NCI-H128 (cell line): ENCODE measurements at regions not wholly inside any gene's neighbourhood (a gene's known extent, or its start where the extent isn't known, plus 50 kb on each side); places are given as distances from the start of the nearest gene placed in this dataset.

ENCODE experiments used
- DNase-seq: peaks from one replicate; lab custom pipeline; 2025; ENCODE audit not compliant: unreplicated experiment; lab: John Stamatoyannopoulos, UW

DNA sequence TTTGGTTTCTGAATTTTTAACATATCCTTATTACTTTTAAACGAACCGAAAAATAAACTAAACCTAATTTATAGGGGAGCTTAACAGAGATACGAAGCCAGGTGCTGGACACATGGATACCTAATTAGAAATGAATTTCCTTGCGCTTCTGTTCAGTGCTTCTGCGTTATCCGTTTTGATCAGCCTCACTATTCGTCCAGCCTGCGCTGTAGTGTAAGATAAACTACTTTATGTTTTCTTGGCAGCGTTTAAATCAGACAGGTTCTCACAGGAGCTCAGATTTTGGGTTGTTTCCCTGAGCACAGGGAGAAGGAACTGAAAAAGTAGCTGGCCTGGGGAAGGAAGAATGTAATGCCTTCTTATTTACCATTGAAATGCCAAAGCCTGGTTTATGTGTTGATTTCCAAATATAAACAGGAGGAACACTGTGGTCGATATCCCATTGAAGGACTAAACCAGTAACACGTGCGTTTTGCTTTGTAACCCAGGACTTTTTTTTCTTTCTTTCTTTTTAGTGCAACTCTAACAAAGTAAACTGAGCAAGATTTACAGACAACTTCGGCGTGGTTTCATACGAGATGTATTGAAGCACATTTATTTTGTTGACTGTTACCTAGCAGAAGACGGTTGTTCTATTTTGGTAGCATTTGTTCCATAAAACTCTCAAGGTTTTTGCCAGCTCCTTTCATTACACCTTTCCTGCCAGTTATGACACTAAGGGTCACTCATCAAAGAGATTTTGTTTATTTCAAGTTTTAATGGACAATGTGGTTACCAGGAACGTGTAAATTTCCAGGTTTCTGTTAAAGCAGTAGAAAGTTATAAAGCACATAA lies 214.8 kb upstream of the HEY2 start:
- no peak for DNase-seq

GRCh38 chr6:125537090-125537489 lies 212.3 kb upstream of the HEY2 start:
- no peak for DNase-seq

GRCh38 chr6:125539892-125540291 lies 209.5 kb upstream of the HEY2 start:
- no peak for DNase-seq

DNA sequence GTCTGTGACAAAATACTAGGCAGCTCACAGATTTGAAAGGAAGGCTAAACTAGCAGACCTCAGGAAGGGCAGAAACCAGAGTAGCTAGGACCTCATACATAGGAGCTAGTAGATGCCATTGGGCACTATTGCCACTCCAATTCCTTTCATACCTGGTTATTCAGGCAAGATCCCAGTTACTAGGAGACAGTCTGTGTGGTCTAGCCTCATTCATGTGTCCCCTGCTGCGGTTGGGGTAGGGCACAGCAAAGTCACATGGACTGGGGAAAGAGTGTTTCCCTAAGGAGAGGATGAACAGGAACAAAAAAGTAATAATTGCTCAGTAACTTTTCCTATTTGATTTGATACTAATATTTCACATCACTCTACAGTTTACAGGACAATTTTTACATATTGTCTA lies 204.6 kb upstream of the HEY2 start:
- DNase-seq, result no peak

DNA sequence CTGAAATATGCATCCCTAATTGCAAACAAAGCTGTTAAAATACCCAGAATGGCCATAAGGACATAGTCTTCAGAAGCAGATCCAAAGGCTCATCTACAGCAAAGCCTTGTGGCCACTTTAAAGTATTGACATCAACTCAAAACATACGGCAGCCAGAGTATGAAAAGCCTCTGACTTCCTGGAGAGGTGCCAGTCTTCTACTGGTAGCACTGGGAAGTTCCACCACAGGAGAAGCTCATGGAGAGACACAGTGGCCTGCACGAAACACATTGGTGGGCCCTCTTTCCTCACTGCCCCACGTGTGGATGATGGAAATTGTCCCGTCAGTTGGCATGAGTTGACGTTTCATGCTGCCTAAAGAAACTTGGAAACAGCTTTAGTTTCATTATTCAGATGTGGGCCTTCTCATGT lies 202.6 kb upstream of the HEY2 start:
- no peak for DNase-seq

- DNase-seq, result no peak
Measured at GRCh38 chr6:125547381-125547780, 202.1 kb upstream of the HEY2 start.

DNA sequence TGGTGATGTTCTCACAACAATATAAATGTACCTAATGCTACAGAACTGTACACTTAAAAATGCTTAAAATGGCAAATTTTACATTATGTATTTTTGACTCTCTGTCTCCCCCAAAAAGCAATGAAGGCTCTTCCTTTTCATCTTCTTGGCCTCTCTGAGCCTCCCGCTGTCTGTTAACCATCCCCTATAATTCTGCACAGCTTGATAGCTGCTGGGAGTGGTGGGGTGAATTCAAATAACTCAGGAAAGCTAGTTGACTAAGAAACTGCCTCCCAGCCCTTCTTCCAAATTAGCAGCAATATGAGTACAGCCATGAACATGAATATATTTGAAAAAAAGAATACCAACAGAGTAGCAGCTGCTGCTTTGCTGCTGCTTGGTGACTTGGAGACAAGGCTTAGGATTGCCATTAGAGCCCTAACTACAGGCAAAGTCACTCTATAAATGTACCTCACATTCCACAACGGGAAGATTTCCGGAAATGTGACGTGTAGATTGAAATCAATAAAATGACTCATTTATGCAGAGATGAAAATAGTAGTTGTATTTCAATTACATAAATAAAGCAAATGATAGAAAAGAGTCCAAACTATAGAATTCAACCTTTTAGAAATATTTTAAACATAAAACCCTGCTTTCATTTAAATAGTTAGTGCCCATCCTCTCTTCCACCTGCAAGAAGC lies 200.1 kb upstream of the HEY2 start:
- DNase-seq, result no peak

GRCh38 chr6:125550892-125551291 lies 198.5 kb upstream of the HEY2 start:
- no peak for DNase-seq

DNA sequence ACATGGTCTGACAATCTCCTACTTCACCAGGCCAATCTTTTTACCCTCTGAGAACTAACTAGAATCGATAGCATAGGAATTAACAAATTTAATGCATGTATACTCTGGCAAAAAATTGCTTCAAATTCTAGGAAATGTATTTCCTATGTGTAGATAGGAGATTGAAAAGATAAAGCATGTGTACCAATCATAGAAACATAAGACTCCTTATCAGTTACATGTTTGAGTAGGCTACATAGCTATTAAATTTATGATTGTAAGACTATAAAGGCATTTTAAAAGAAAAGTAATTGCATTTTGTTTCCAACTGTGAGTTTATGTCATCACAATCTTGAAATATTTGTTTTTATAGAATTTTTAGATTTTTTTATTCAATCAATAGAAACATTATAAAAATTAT lies 196.6 kb upstream of the HEY2 start:
- DNase-seq, result no peak

GRCh38 chr6:125554456-125554855 lies 195.0 kb upstream of the HEY2 start:
- DNase-seq, result no peak

DNA sequence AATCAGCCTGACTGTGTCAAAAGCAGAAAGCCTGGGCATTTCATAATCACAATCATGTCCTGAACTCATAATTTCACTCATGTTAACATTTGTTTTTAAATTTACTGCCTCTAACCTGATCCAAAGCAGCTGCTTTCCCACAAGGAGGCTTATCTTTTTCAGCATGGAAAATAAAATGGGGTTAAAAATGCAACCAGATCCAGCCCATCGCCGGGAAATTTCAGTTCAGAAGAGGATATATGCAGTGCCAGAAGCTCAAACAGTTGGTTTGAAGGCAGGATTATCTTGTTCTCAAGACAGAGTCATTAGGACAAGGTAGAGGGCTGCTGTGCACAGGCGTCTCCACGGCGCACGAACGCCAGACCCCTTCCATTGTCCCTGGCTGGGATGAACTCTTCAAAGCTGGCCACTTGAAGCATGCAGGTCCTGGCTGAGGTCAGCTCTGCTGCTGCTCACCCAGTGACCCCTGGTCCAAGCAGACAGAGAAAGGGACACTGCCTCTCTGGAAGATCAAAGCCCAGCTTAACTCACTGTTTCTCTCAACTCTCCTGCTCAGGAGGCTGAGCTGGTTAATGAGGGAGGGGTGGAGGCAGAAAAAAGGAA lies 191.1 kb upstream of the HEY2 start:
- no peak for DNase-seq

GRCh38 chr6:125558907-125559306 lies 190.5 kb upstream of the HEY2 start:
- DNase-seq, result no peak

GRCh38 chr6:125562156-125562555 lies 187.3 kb upstream of the HEY2 start:
- no peak for DNase-seq

DNA sequence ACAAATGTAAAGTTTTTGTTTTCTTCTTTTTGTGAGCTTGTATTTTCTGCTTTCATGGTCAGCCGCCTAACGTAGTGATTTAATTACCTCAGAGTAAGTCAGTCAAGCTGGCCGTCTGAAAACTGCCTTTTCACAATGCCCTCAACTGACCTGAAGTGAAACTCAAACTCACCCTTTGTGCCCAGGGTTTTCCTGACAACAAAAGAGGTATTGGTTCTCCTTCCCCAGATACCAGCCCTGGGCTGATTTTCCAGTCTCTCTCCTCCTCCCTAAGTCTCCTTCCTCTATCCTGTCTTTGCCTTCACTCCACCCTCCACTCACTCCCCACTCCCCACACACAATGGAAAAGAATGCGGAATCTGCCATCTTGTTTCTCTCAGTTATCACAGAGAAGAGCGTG lies 184.5 kb upstream of the HEY2 start:
- DNase-seq, result no peak

GRCh38 chr6:125567407-125567806 lies 182.0 kb upstream of the HEY2 start:
- no peak for DNase-seq

- no peak for DNase-seq
Measured at GRCh38 chr6:125568609-125569008, 180.8 kb upstream of the HEY2 start.

DNA sequence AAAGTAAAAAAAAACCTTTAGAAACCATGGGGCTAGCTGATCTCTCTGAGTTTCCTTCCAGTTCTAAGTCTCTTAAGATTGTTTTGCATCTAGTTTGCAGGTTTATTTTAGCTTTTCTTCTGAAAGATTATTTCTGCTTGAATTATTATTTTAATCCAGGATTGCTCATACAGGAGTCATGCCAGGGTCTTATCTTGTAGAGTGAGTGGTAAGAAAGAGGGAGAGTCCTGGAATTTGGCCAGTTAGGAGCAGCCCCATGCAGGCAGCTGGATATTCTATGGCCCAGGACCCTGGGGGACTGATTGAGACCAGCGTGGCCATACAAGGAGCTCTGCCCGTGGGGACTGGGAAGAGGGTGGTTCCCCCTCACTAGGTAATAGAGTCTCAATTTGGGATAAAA lies 178.9 kb upstream of the HEY2 start:
- no peak for DNase-seq

DNA sequence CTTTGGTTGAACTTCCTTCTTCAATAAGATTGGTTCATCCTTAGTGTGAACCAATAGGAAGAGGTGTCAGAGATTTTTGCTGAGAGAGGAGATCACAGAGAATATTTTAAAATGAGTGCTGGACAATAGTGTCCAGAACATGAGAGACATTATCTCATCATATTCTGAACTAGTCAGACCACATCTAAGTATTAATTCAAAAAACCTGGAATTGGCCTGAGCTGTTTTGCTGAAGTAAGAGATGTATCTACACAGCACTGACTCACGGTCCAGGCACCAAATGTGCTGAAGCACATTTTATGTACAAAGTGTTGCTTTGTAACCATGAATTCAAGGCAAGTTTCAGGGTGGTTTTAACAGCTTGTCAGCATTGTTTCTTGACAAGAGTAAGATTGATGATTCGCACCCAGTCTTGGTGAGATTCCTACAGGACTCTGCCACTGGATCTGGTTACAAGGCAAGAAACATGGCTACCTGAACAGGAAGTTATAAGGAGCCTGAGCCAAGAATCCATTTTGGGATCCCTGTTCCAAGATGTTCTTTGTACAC lies 178.2 kb upstream of the HEY2 start:
- DNase-seq, result no peak

DNA sequence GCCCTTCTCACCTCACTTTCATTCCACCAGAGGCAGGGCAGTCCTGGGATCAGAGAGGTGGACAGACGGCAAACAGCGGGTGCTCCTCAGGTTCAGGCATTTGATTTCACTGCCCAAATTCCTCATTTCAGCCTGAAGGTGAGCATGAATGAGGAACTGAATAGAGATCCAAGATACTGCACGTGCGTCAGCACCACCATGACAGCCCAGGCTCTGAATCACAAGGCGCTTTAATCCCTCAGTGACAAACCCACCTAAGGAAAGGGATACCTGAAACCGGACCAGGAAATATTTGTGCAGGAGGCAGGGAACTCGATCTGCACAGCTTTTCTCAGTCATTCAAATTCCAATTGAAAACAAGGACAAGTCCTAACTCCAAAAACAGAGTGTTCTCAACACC lies 174.8 kb upstream of the HEY2 start:
- DNase-seq, result no peak

DNA sequence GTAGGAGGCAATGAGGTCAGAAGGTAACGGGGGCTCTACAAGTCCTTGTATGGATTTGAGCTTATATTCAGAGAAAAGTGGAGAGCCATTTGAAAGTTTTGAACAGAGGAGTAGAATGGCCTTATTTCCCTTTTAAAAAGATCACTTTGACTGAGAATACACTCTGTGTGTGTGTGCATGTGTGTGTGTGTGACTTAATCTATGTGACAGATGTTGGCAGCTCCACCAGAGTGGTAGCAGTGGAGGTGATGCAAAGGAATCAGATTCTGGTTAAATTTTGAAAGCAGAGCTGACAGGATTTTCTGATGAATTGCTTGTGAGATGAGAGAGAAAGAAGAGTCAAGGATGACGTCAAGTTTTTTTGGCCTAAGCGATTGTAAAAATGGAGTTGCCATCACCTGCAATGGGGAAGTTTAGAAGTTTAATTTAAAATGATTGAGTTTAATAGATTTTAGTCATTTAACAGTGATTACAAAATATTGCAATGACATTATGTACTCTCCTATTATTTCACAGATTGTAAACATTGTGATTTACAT lies 172.2 kb upstream of the HEY2 start:
- DNase-seq, result no peak

DNA sequence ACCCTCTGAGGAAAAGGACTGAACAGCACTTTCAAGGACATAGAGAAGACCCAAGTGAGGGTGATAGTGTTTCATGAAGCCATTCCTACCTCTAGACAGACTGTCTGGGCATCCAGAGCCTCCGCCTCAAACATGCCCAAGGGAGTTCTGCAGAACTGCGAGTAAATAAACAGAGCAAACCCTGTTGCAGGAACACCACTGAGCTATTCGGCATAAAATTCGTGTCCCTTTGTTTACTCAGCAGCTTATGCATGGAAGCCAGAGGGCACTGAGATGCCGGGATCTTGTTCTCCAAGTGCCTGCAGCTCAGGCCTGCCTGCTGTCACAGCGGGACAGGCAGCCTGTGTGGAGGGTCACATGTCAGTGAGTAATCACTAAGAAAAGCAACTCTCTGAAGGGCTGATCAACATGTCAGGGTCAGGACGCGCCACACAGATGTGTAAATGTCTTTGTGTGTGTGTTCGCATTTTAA lies 164.9 kb upstream of the HEY2 start:
- peak; percentile 14 for DNase-seq

DNA sequence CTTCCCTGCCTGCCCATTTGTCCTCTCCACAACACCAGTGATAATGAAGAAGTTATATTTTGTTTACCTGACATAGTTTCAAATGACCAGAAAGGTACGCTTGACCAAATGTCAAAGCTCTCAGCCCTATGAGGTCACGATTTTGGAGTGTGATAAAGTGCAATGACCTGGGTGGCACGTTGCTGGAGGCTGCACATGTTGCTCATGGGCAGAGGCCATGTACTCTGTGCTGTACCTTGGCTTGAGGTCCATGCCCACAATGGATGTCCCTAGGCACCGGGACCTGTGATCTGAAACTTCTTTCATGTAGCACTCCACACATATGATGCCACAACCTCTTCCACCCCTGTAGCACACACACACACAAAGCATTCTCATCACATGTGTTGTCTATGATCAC lies 164.0 kb upstream of the HEY2 start:
- DNase-seq, result no peak
